HG03432 (cell line): ENCODE measurements at regions not wholly inside any gene's neighbourhood (a gene's known extent, or its start where the extent isn't known, plus 50 kb on each side); places are given as distances from the start of the nearest gene placed in this dataset.
"Not testable (repeated sequence)": the region's sequence is repeated elsewhere in the genome, so short reads cannot be mapped to it uniquely, and the experiment has no call there.

Experiments
- ATAC-seq: cut with Tn5 transposase; IDR thresholded peaks from one replicate; pipeline ENCODE4 v1.9.1; 2021; ENCODE audit warnings: mild to moderate bottlenecking, moderate library complexity; ENCODE audit not compliant: unreplicated experiment

DNA sequence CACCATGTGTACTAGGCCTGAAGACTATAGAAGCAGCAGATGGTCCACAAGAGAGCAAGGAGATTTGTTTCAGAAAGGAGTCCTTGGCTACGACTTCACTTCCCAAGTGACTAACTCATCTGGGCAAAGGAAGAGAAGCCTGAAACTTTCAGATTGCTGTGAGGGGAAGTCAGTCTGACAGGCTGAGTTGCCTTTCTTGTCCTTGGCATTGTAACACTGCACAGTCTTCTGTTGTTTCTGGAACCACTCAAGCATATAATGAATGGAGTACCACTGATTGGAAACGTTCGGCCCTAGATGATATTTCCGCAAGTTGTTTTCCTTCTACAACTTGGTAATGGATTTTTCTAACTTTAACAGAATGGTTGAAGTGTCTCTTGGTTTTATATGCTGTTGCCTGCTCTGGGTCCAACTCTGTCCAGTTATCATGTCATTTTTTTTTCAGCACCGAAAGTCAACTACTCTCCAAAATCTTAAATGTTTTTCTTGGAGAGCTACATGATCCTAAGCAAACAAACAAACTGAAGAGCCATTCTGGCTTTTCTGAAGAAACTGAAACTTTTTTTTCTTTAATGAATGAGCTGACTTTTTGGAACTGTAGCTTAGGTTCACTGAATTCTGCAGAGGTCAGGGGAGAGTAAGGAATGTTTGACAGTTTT is 685.7 kb downstream of the MECOM start:
- no peak for ATAC-seq

- ATAC-seq: no peak
These were observed 686.5 kb downstream of the MECOM start for GRCh38 chr3:168976969-168977368.

GRCh38 chr3:168975576-168975975 is 687.9 kb downstream of the MECOM start:
- ATAC-seq: no peak

- no peak for ATAC-seq
These were observed 688.7 kb downstream of the MECOM start for GRCh38 chr3:168974617-168975403.

DNA sequence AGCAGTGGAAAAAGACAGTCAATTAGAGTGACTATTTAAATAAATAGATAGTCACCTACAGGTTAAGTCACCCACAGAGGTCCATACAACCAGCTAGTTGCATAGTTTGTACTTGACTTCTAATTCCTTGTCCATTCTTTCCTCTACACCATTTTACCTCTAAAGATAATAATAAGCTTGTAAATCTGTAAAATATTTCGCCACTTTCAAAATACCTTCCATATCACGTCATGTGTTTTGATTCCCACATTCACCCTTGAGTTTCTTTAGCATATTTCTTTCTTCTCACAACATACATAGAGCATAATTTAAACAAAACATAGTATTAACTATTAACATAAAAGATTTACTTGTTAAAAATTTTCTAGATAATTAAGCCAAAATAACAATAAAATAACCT is 689.6 kb downstream of the MECOM start:
- ATAC-seq: no peak

DNA sequence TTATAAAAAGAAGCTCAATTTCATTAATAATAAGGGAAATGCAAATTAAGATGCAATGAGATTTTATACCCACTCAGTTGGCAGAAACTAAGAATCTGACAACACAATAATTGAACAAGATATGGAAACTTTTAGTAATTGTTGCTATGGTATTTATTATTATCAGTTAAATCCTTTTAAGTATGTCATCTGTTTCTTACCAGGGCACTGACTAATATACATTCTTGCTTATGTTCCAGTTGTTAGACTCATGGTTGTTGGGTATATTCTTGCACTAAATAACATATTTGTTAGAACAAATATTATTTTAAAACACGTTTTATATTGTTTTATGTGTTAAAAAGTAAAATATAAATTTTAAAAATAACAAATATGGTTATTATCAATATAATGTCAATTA is 690.3 kb downstream of the MECOM start:
- ATAC-seq: no peak

- ATAC-seq: no peak
These were observed 694.9 kb downstream of the MECOM start for GRCh38 chr3:168968609-168969008.

DNA sequence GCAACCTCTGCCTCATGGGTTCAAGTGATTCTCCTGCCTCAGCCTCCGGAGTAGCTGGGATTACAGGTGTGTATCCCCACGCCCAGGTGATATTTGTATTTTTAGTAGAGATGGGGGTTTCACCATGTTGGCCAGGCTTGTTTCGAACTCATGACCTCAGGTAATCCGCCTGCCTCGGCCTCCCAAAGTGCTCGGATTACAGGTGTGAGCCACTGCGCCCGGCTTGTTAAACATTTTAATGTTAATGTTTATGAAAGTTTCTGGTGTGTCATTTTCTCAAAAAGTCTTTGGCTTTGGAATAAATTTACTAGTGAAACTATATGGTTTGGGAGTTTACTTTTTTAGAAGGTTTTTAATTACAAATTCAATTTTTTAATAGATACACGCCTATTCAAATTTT is 698.8 kb downstream of the MECOM start:
- ATAC-seq: no peak

DNA sequence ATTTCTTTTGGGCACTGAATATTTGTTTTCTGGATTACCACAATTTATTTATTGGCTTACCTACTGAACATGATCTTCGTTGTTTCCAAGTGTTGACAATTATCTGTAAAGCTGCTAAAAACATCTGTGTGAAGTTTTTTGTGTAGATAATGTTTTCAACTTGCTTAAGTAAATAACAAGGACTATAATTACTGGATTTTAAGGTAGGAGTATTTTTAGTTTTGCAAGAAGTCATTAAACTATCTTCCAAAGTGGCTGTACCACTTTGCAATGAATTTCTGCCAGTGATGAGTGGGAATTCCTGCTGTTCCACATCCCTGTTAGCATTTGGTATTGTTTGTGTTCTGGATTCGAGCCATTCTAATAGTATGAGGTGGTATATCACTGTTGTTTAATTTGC is 702.2 kb downstream of the MECOM start:
- ATAC-seq: no peak

DNA sequence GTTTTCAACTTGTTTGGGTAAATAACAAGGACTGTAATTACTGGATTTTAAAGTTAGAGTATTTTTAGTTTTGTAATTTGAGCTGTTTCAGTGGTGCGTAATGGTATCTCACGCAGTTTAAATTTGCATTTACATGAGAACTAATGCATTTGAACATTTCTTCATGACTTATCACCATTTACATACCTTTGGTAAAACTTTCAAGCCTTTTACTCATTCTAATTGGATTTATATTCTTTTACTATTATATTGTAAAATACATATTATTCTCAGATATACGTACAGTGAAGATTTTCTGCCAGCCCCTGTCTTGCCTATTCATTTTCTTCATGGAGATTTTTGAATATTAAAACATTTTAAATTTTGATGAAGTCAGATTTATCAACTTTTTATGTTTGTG is 703.8 kb downstream of the MECOM start:
- ATAC-seq: no peak

DNA sequence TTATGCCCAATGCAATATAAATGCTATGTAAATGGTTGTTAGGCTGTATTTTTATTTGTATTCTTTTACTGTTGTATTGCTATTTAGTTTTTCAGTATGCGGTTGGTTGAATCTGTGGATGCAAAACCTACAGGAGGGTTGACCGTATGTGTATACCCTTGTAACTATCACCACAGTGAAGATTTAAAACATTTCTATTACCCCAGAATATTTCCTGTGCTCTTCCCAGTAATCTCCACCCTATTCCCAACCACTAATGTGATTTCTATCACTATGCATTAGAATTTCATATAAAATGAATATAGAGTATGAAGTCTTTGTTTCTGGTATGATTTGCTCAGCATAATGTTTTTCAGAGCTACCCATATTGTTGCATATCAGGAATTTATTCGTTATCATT is 705.0 kb downstream of the MECOM start:
- ATAC-seq: no peak

GRCh38 chr3:168956076-168956475 is 707.4 kb downstream of the MECOM start:
- ATAC-seq: no peak

GRCh38 chr3:168952551-168952950 is 711.0 kb downstream of the MECOM start:
- no peak for ATAC-seq

DNA sequence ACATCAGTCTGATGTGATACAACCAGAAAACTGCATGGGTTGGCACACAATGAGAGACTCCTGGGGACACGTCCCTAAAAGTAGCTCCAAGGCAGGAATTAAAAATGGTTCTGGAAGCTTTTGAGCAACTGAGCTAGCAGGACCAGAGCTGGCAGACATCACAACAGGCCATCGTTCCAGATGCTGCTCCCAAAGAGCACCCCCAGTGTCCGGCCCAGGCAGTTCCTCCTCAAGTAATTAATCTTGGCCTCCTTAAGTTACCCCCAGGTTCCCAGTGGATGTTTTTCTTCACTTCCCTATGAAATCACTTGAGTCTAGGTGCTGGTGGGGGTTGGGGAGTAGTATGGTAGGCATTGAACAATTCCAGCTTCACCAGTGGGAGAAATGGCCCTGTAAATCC is 711.6 kb downstream of the MECOM start:
- ATAC-seq: no peak

- ATAC-seq: no peak
These were observed 712.1 kb downstream of the MECOM start for GRCh38 chr3:168951368-168951767.

DNA sequence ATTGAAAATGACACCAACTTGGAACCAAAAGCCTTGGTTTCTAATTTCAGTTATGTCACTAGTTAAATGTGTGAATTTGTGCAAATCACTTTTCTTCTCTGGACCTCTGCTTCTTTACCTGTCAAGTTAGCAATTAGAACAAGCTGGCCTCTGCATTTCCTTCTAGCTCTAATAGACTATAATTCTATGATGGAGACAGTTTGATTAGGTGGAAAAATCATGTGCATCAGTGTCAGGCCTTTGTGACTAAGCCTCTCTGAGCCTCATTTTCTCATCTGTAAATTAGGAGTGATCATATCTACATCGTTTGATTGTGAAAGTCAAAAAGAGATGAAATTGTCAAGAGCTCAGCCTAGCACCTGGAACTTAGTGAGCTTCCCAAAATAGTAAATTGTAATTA is 712.9 kb downstream of the MECOM start:
- ATAC-seq: no peak

GRCh38 chr3:168939651-168940238 is 723.8 kb downstream of the MECOM start:
- ATAC-seq: no peak

DNA sequence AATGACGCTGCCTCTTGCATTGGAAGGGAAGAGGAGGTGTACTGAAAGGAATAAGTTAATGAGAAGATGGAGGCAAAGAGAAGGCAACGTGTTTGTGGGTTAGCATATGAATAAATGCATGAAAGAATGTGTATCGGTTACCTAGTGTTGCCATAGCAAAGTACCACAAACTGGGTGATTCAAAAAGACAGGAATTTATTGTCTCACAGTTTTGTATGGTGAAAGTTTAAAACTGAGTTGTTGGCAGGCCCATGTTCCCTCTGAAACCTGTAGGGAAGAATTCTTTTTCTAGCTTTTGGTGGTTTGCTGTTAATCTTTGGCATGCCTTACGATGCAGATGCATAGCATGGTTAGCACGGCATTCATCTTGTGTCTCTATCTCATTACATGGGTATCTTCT is 729.9 kb downstream of the MECOM start:
- no peak for ATAC-seq

DNA sequence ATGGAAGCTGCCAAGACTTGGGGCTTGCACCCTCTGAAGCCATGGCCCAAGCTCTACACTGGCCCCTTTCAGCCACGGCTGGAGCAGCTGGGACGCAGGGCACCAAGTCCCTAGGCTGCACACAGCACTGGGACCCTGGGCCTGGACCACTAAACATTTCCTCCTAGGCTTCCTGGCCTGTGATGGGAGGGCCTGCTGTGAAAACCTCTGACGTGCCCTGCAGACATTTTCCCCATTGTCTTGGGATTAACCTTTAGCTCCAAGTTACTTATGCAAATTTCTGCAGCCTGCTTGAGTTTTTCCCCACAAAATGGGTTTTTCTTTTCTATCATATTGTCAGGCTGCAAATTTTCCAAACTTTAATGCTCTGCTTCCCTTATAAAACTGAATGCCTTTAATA is 733.5 kb downstream of the MECOM start:
- ATAC-seq: not testable (repeated sequence)

GRCh38 chr3:168926426-168926825 is 737.1 kb downstream of the MECOM start:
- no peak for ATAC-seq

DNA sequence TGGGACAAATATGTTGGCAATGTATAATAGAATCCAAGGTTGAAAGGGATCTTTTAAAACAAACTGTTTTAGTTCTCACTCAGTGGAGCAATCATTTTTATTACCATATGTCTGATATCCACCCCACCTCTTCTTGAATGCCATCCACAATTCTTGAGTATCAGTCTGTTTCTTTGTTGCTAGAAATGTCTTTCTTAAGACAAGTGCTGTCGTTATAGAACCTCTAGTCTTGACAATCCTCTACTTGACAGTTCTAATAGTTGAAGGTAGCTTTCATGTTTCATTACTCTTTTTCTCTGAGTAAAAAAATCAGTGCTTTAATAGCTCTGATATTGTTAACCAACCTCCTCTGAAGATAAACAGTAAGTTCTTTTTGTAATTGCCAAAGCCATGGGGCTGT is 737.9 kb downstream of the MECOM start:
- no peak for ATAC-seq

DNA sequence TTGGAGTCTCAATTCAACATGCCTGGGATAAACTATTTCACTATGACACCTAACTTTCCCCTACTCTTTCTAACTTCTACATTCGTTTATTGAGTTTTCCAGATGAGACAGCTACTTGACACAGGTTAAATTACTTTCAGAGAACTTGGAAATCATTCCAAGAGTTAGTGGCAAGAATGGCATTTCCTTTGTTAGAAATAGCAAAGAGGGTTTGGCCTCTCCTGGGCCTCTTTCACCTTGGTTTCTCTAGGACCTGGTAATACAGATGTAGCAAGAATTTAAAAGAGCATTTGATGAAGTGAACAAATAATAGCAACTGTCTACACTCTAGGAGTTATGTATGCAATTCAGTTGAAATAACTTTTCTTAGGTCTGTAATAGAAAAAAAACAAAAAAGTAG is 748.9 kb downstream of the MECOM start:
- no peak for ATAC-seq
